GM21723 (cell line): ENCODE measurements at regions not wholly inside any gene's neighbourhood (a gene's known extent, or its start where the extent isn't known, plus 50 kb on each side); places are given as distances from the start of the nearest gene placed in this dataset.

Experiments used
- ATAC-seq: cut with Tn5 transposase; IDR thresholded peaks from one replicate; pipeline ENCODE4 v1.9.1; 2021; ENCODE audit warnings: mild to moderate bottlenecking, moderate library complexity; ENCODE audit not compliant: unreplicated experiment

- ATAC-seq: no peak
Observed at GRCh38 chr6:15048367-15048766, 197.5 kb upstream of the JARID2 start.

GRCh38 chr6:15058200-15059061 is 187.4 kb upstream of the JARID2 start:
- no peak for ATAC-seq

GRCh38 chr6:15061180-15061641 is 184.7 kb upstream of the JARID2 start:
- no peak for ATAC-seq

- no peak for ATAC-seq
Observed at GRCh38 chr6:15061908-15062515, 183.9 kb upstream of the JARID2 start.

GRCh38 chr6:15062516-15063252 is 183.2 kb upstream of the JARID2 start:
- no peak for ATAC-seq

- ATAC-seq: no peak
Observed at GRCh38 chr6:15063253-15063853, 182.5 kb upstream of the JARID2 start.

- no peak for ATAC-seq
Observed at GRCh38 chr6:15065261-15065989, 180.4 kb upstream of the JARID2 start.

GRCh38 chr6:15066089-15066758 is 179.6 kb upstream of the JARID2 start:
- ATAC-seq: no peak

GRCh38 chr6:15073344-15073789 is 172.5 kb upstream of the JARID2 start:
- ATAC-seq: no peak

GRCh38 chr6:15073883-15074465 is 171.9 kb upstream of the JARID2 start:
- ATAC-seq: no peak

GRCh38 chr6:15074806-15075205 is 171.1 kb upstream of the JARID2 start:
- no peak for ATAC-seq

- no peak for ATAC-seq
Observed at GRCh38 chr6:15076565-15076964, 169.3 kb upstream of the JARID2 start.

GRCh38 chr6:15077006-15077405 is 168.9 kb upstream of the JARID2 start:
- ATAC-seq: no peak

GRCh38 chr6:15077961-15078360 is 167.9 kb upstream of the JARID2 start:
- ATAC-seq: no peak

- ATAC-seq: no peak
Observed at GRCh38 chr6:15079288-15079817, 166.5 kb upstream of the JARID2 start.

GRCh38 chr6:15080895-15081294 is 165.0 kb upstream of the JARID2 start:
- ATAC-seq: no peak

GRCh38 chr6:15081447-15081846 is 164.4 kb upstream of the JARID2 start:
- no peak for ATAC-seq

- ATAC-seq: no peak
Observed at GRCh38 chr6:15082708-15083107, 163.2 kb upstream of the JARID2 start.
